HCT116 (cell line): ENCODE measurements at regions not wholly inside any gene's neighbourhood (a gene's known extent, or its start where the extent isn't known, plus 50 kb on each side); places are given as distances from the start of the nearest gene placed in this dataset.

Experiments used
- ATAC-seq: fragments of 200-7000 bp; cut with Tn5 transposase; 2 replicates; pipeline ENCODE4 v1.9.1; 2020; ENCODE audit warnings: mild to moderate bottlenecking, moderate library complexity
- BruUV-seq: library from RNA; stranded (reverse); fragments of 400-500 nt; replicated peaks from 2 replicates; lab custom pipeline; 2021; lab: Mats Ljungman, UMichigan
- CTCF ChIA-PET: fragments of 300-600 bp; sonication (Branson Sonifier 250); formaldehyde crosslinking; loops from one replicate; lab custom pipeline; 2021; ENCODE audit warnings: antibody characterized with exemption; lab: Charles Lee
- POLR2A ChIA-PET: fragments of 300-600, 350-600 bp; sonication (Branson Sonifier 250); formaldehyde crosslinking; loops from one replicate; lab custom pipeline; 2021; ENCODE audit warnings: antibody characterized with exemption; lab: Charles Lee
- RAD21 ChIA-PET, 2 experiments: fragments of 300-600 bp; sonication (Branson Sonifier 250); formaldehyde crosslinking; loops; one replicate each; lab custom pipeline; 2023; ENCODE audit warnings: low total read pairs in 2 of 2; ENCODE audit not compliant: uncharacterized antibody in 2 of 2, unreplicated experiment in 2 of 2, low non-redundant PET in 1 of 2; lab: Charles Lee
- DNase-seq: peaks from one replicate; pipeline ENCODE4 v3.0.0-alpha.2; 2010; ENCODE audit warnings: low read depth, low spot score
- H2AFZ ChIP-seq: fragments of 200-600 bp; shearing (Covaris generic), sonication (generic); 2 replicates; pipeline ENCODE4 v1.6.1; 2017; ENCODE audit warnings: low read depth, mixed run types, mixed read lengths, antibody characterized with exemption, low read length; ENCODE audit not compliant: poor library complexity, severe bottlenecking
- H3K27ac ChIP-seq: 2 replicates; pipeline ENCODE4 v1.5.1; 2012; ENCODE audit warnings: low read depth, low read length
- H3K27me3 ChIP-seq: fragments of 200-600 bp; sonication (generic); 2 replicates; pipeline ENCODE4 v1.6.1; 2016; ENCODE audit warnings: mixed run types, low read length, mixed read lengths; ENCODE audit not compliant: insufficient read depth
- H3K36me3 ChIP-seq, 2 experiments: fragments of 200-500 bp in 1 of 2; fragments of 200-600 bp in 1 of 2; sonication (Bioruptor generic) in 1 of 2; sonication (generic) in 1 of 2; 2 replicates each; pipeline versions ENCODE4 v1.5.1 to v1.6.1; 2014 to 2016; ENCODE audit warnings: low read length in 2 of 2, inconsistent platforms in 1 of 2, mixed read lengths in 1 of 2, mixed run types in 1 of 2; ENCODE audit not compliant: insufficient read depth in 2 of 2, control insufficient read depth in 1 of 2
- H3K4me1 ChIP-seq, 2 experiments: fragments of 200-600 bp in 1 of 2; sonication (generic) in 1 of 2; 2 replicates each; pipeline versions ENCODE4 v1.5.1 to v1.6.1; 2012 to 2017; ENCODE audit warnings: low read length in 2 of 2, inconsistent platforms in 1 of 2, mild to moderate bottlenecking in 1 of 2, mixed read lengths in 1 of 2, mixed run types in 1 of 2, moderate library complexity in 1 of 2; ENCODE audit not compliant: insufficient read depth in 2 of 2, control insufficient read depth in 1 of 2
- H3K4me2 ChIP-seq: fragments of 200-600 bp; sonication (generic); 2 replicates; pipeline ENCODE4 v1.6.1; 2017; ENCODE audit warnings: mixed run types, low read length, mixed read lengths
- H3K4me3 ChIP-seq, 2 experiments: fragments of 200-600 bp in 1 of 2; sonication (generic) in 1 of 2; replicated peaks in 1 of 2; 2 replicates each; pipeline ENCODE4 v1.5.1; 2011 to 2016; ENCODE audit warnings: low read length in 2 of 2, control low read depth in 1 of 2, low read depth in 1 of 2, mild to moderate bottlenecking in 1 of 2, mixed read lengths in 1 of 2, mixed run types in 1 of 2
- H3K79me2 ChIP-seq: fragments of 200-600 bp; sonication (generic); 2 replicates; pipeline ENCODE4 v1.6.1; 2017; ENCODE audit warnings: mild to moderate bottlenecking, mixed run types, low read length, moderate library complexity, mixed read lengths; ENCODE audit not compliant: insufficient read depth
- H3K9ac ChIP-seq: fragments of 200-600 bp; sonication (generic); 2 replicates; pipeline ENCODE4 v1.6.1; 2016; ENCODE audit warnings: low read length, mixed read lengths
- H3K9me2 ChIP-seq: fragments of 200-600 bp; sonication (generic), shearing (Covaris generic); 2 replicates; pipeline ENCODE4 v1.6.1; 2017; ENCODE audit warnings: mixed run types, mild to moderate bottlenecking, moderate library complexity; ENCODE audit not compliant: insufficient read depth
- H3K9me3 ChIP-seq, 2 experiments: fragments of 200-500 bp in 1 of 2; fragments of 200-600 bp in 1 of 2; sonication (Bioruptor generic) in 1 of 2; sonication (generic) in 1 of 2; 2 replicates each; pipeline ENCODE4 v1.6.1; 2014 to 2017; ENCODE audit warnings: low read length in 2 of 2, mixed read lengths in 2 of 2, inconsistent platforms in 1 of 2, low read depth in 1 of 2, mild to moderate bottlenecking in 1 of 2, mixed run types in 1 of 2, moderate library complexity in 1 of 2; ENCODE audit not compliant: control insufficient read depth in 1 of 2, insufficient read depth in 1 of 2
- H4K20me1 ChIP-seq: fragments of 200-600 bp; sonication (generic), shearing (Covaris generic); 2 replicates; pipeline ENCODE4 v1.6.1; 2017; ENCODE audit warnings: mixed run types, mild to moderate bottlenecking, moderate library complexity; ENCODE audit not compliant: insufficient read depth
- CBX3 ChIP-seq: IDR thresholded peaks from 2 replicates; pipeline ENCODE4 v1.6.1; 2012; ENCODE audit warnings: low read depth
- CEBPB ChIP-seq: IDR thresholded peaks from 2 replicates; pipeline ENCODE4 v1.6.1; 2012; ENCODE audit warnings: low read depth
- EGR1 ChIP-seq: IDR thresholded peaks from 2 replicates; pipeline ENCODE4 v1.6.1; 2012; ENCODE audit warnings: low read depth
- ELF1 ChIP-seq: IDR thresholded peaks from 2 replicates; pipeline ENCODE4 v1.6.1; 2012; ENCODE audit warnings: low read depth, borderline replicate concordance
- EZH2 ChIP-seq: fragments of 200-600 bp; sonication (generic); IDR thresholded peaks from 2 replicates; pipeline ENCODE4 v1.6.1; 2017; ENCODE audit warnings: antibody characterized with exemption, mixed run types
- EZH2phosphoT487 ChIP-seq: fragments of 200-600 bp; IDR thresholded peaks from 2 replicates; pipeline ENCODE4 v1.6.1; 2018; ENCODE audit warnings: antibody characterized with exemption, borderline replicate concordance
- JUND ChIP-seq: IDR thresholded peaks from 2 replicates; pipeline ENCODE4 v1.6.1; 2012
- POLR2A ChIP-seq: IDR thresholded peaks from 2 replicates; pipeline ENCODE4 v1.7.0; 2011; ENCODE audit warnings: borderline replicate concordance; ENCODE audit not compliant: insufficient read depth, insufficient read length; ENCODE audit errors: extremely low read depth
- POLR2AphosphoS5 ChIP-seq: IDR thresholded peaks from 2 replicates; pipeline ENCODE4 v1.6.1; 2011; ENCODE audit warnings: mild to moderate bottlenecking, low read depth, low read length, moderate library complexity
- SIN3A ChIP-seq: IDR thresholded peaks from 2 replicates; pipeline ENCODE4 v1.6.1; 2012; ENCODE audit warnings: low read depth
- SP1 ChIP-seq: IDR thresholded peaks from 2 replicates; pipeline ENCODE4 v1.6.1; 2012; ENCODE audit warnings: low read depth
- TCF7L2 ChIP-seq: IDR thresholded peaks from 2 replicates; pipeline ENCODE4 v1.7.0; 2011; ENCODE audit warnings: borderline replicate concordance, inconsistent platforms; ENCODE audit not compliant: insufficient read depth, insufficient read length; ENCODE audit errors: extremely low read depth
- YY1 ChIP-seq: IDR thresholded peaks from 2 replicates; pipeline ENCODE4 v1.6.1; 2011; ENCODE audit warnings: low read length, low read depth, moderate library complexity, mild to moderate bottlenecking; ENCODE audit not compliant: insufficient replicate concordance; ENCODE audit errors: extremely low read depth
- ZNF274 ChIP-seq: fragments of 200-500 bp; sonication (Bioruptor generic); IDR thresholded peaks from 2 replicates; pipeline ENCODE4 v1.6.1; 2014; ENCODE audit warnings: mild to moderate bottlenecking, low read depth, low read length, inconsistent platforms
- intact Hi-C: fragments of 100-400 bp; cut with micrococcal nuclease; formaldehyde crosslinking; loops from 2 replicates; pipeline ENCODE4 v1.10.0; 2022
- TF ChIP-seq, protein P1 (sequence below): IDR thresholded peaks from 2 replicates; pipeline ENCODE4 v1.6.1; 2011; ENCODE audit warnings: mild to moderate bottlenecking, low read length, moderate library complexity; ENCODE audit not compliant: insufficient replicate concordance; ENCODE audit errors: extremely low read depth

- no peaks in the 10 kb centered on the region for H4K20me1 ChIP-seq
- H3K4me2 ChIP-seq: no peak overlapping the region
- no peak overlapping the region for H3K27ac ChIP-seq
- no peaks in the 10 kb centered on the region for H3K27me3 ChIP-seq
- H3K4me3 ChIP-seq: no peak overlapping the region
- no peaks in the 10 kb centered on the region for H3K79me2 ChIP-seq
- ChIA-PET POLR2A (no interaction called here), RAD21 (no interaction called here), CTCF (no interaction called here)
- no peak overlapping the region for H2AFZ ChIP-seq
- TF ChIP-seq ZNF274: no peak
- no peak for TF ChIP-seq EGR1
- no peak for TF ChIP-seq EZH2phosphoT487
- TF ChIP-seq ELF1: no peak
- no peak for TF ChIP-seq EZH2
- no peak for TF ChIP-seq POLR2AphosphoS5
- no peaks in the 10 kb centered on the region for H3K9me2 ChIP-seq
- DNase-seq: no peak
- H3K9ac ChIP-seq: no peak overlapping the region
- no TSS peak for BruUV-seq
- no peaks in the 10 kb centered on the region for H3K4me1 ChIP-seq
- intact Hi-C loops: no loop called here
- H3K36me3 ChIP-seq: no peaks in the 10 kb centered on the region
- no peak for ATAC-seq
- no peaks in the 10 kb centered on the region for H3K9me3 ChIP-seq
Observed at GRCh38 chr1:98147280-98147679, 226.4 kb upstream of the DPYD start.

GRCh38 chr1:98145655-98146054 lies 224.8 kb upstream of the DPYD start:
- Histone ChIP-seq H3K9me2 (no peaks in the 10 kb centered on the region), H4K20me1 (no peaks in the 10 kb centered on the region), H3K27ac (no peak overlapping the region), H3K9ac (no peak overlapping the region), H3K9me3 (no peaks in the 10 kb centered on the region), H3K4me1 (no peaks in the 10 kb centered on the region), H3K36me3 (no peaks in the 10 kb centered on the region), H2AFZ (no peak overlapping the region), H3K4me2 (no peak overlapping the region), H3K27me3 (no peaks in the 10 kb centered on the region), H3K4me3 (no peak overlapping the region), H3K79me2 (no peaks in the 10 kb centered on the region)
- no peak for TF ChIP-seq SIN3A
- TF ChIP-seq ZNF274: no peak
- TF ChIP-seq ELF1: no peak
- TF ChIP-seq, protein P1, sequence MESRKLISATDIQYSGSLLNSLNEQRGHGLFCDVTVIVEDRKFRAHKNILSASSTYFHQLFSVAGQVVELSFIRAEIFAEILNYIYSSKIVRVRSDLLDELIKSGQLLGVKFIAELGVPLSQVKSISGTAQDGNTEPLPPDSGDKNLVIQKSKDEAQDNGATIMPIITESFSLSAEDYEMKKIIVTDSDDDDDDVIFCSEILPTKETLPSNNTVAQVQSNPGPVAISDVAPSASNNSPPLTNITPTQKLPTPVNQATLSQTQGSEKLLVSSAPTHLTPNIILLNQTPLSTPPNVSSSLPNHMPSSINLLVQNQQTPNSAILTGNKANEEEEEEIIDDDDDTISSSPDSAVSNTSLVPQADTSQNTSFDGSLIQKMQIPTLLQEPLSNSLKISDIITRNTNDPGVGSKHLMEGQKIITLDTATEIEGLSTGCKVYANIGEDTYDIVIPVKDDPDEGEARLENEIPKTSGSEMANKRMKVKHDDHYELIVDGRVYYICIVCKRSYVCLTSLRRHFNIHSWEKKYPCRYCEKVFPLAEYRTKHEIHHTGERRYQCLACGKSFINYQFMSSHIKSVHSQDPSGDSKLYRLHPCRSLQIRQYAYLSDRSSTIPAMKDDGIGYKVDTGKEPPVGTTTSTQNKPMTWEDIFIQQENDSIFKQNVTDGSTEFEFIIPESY: no peak
- TF ChIP-seq YY1: no peak
- no peak for TF ChIP-seq EZH2phosphoT487
- TF ChIP-seq JUND: no peak
- TF ChIP-seq POLR2A: no peak
- TF ChIP-seq TCF7L2: no peak
- no peak for TF ChIP-seq EZH2
- TF ChIP-seq CEBPB: no peak
- no peak for TF ChIP-seq SP1
- no peak for TF ChIP-seq POLR2AphosphoS5
- no peak for TF ChIP-seq CBX3
- RAD21 ChIA-PET: no interaction called here
- intact Hi-C loops: no loop called here
- CTCF ChIA-PET: no interaction called here
- ATAC-seq (no peak), DNase-seq (no peak)
- BruUV-seq: no TSS peak
- POLR2A ChIA-PET: no interaction called here
